ENCODE measurements at regions not wholly inside any gene's neighbourhood (a gene's known extent, or its start where the extent isn't known, plus 50 kb on each side); places are given as distances from the start of the nearest gene placed in this dataset.

GRCh38 chr9:79812099-79812498, 240.3 kb downstream of the TLE4 start:
- Histone ChIP-seq H3K9me3 (ENCODE audit: control insufficient read depth in 2 of 3, low read length in 3 of 3) (no peaks in the 10 kb centered on the region), H3K4me3 (ENCODE audit: low read length) (peak overlapping the region; percentile 27), H3K27me3 (ENCODE audit: control insufficient read depth in 2 of 2, insufficient read depth in 2 of 2, low read length in 2 of 2) (no peaks in the 10 kb centered on the region), H3K4me1 (ENCODE audit: control insufficient read depth in 2 of 2, insufficient read depth in 2 of 2, low read length in 2 of 2) (peaks cover 0 to 9% of the 10 kb centered on the region in 2 donors), H3K27ac (ENCODE audit: low read depth, low read length) (no peak overlapping the region), H3K36me3 (ENCODE audit: control insufficient read depth in 2 of 3, insufficient read depth in 3 of 3, low read length in 3 of 3) (no peaks in the 10 kb centered on the region)
- DNase-seq (no peak), ATAC-seq (no peak)
- peak overlapping the region; percentile 37 to 95 (median 83) for H3K4me3 Mint-ChIP-seq
- H3K27me3 Mint-ChIP-seq, result peaks cover 0 to 9% (median 0%) of the 10 kb centered on the region in 5 donors
- peaks cover 0 to 3% (median 0%) of the 10 kb centered on the region in 5 donors for H3K36me3 Mint-ChIP-seq
- peaks cover 17 to 46% (median 31%) of the 10 kb centered on the region in 7 donors for H3K4me1 Mint-ChIP-seq
- ChIA-PET CTCF (no interaction called here), POLR2A (no interaction called here)
- peaks cover 0 to 2% (median 0%) of the 10 kb centered on the region in 11 donors for H3K9me3 Mint-ChIP-seq
- H3K27ac Mint-ChIP-seq, result peak overlapping the region in 8 of 9 donors; percentile 35 to 83 (median 68)
- intact Hi-C loops (cut with micrococcal nuclease), result loop anchor here (5.0 kb wide), 2 partner anchors 70 to 240 kb away; partner anchors contain the start of gene TLE4 (in 1 of the 2)

GRCh38 chr9:79809931-79810330, 238.2 kb downstream of the TLE4 start:
- Histone ChIP-seq H3K4me1 (ENCODE audit: control insufficient read depth in 2 of 2, insufficient read depth in 2 of 2, low read length in 2 of 2) (peaks cover 0 to 9% of the 10 kb centered on the region in 2 donors), H3K4me3 (ENCODE audit: low read length) (no peak overlapping the region), H3K27me3 (ENCODE audit: control insufficient read depth in 2 of 2, insufficient read depth in 2 of 2, low read length in 2 of 2) (no peaks in the 10 kb centered on the region), H3K36me3 (ENCODE audit: control insufficient read depth in 2 of 3, insufficient read depth in 3 of 3, low read length in 3 of 3) (no peaks in the 10 kb centered on the region), H3K27ac (ENCODE audit: low read depth, low read length) (no peak overlapping the region), H3K9me3 (ENCODE audit: control insufficient read depth in 2 of 3, low read length in 3 of 3) (no peaks in the 10 kb centered on the region)
- DNase-seq, result no peak
- peaks cover 0 to 2% (median 0%) of the 10 kb centered on the region in 11 donors for H3K9me3 Mint-ChIP-seq
- ChIA-PET POLR2A (no interaction called here), CTCF (no interaction called here)
- intact Hi-C loops (cut with micrococcal nuclease), result loop anchor here (5.0 kb wide), 2 partner anchors 72 to 238 kb away; partner anchors contain the start of gene TLE4 (in 1 of the 2)
- H3K27me3 Mint-ChIP-seq, result peaks cover 0 to 8% (median 0%) of the 10 kb centered on the region in 5 donors
- ATAC-seq, result no peak
- H3K27ac Mint-ChIP-seq, result peak overlapping the region in 3 of 9 donors; percentile 38 to 74 (median 70)
- H3K36me3 Mint-ChIP-seq, result peaks cover 0 to 1% (median 0%) of the 10 kb centered on the region in 5 donors
- peak overlapping the region in 4 of 10 donors; percentile 33 to 48 (median 40) for H3K4me3 Mint-ChIP-seq
- H3K4me1 Mint-ChIP-seq, result peaks cover 17 to 46% (median 31%) of the 10 kb centered on the region in 7 donors

GRCh38 chr9:79809316-79809876, 237.6 kb downstream of the TLE4 start:
- Histone ChIP-seq H3K9me3 (ENCODE audit: control insufficient read depth in 2 of 3, low read length in 3 of 3) (no peaks in the 10 kb centered on the region), H3K4me3 (ENCODE audit: low read length) (no peak overlapping the region), H3K27me3 (ENCODE audit: control insufficient read depth in 2 of 2, insufficient read depth in 2 of 2, low read length in 2 of 2) (no peaks in the 10 kb centered on the region), H3K4me1 (ENCODE audit: control insufficient read depth in 2 of 2, insufficient read depth in 2 of 2, low read length in 2 of 2) (peaks cover 0 to 9% of the 10 kb centered on the region in 2 donors), H3K27ac (ENCODE audit: low read depth, low read length) (no peak overlapping the region), H3K36me3 (ENCODE audit: control insufficient read depth in 2 of 3, insufficient read depth in 3 of 3, low read length in 3 of 3) (no peaks in the 10 kb centered on the region)
- CTCF ChIA-PET, result no interaction called here
- peaks cover 17 to 46% (median 31%) of the 10 kb centered on the region in 7 donors for H3K4me1 Mint-ChIP-seq
- H3K4me3 Mint-ChIP-seq, result no peak overlapping the region
- peak overlapping the region in 2 of 9 donors; percentile 38 to 42 for H3K27ac Mint-ChIP-seq
- H3K36me3 Mint-ChIP-seq, result peaks cover 0 to 1% (median 0%) of the 10 kb centered on the region in 5 donors
- POLR2A ChIA-PET, result no interaction called here
- H3K9me3 Mint-ChIP-seq, result peaks cover 0 to 2% (median 0%) of the 10 kb centered on the region in 11 donors
- H3K27me3 Mint-ChIP-seq, result peaks cover 0 to 8% (median 0%) of the 10 kb centered on the region in 5 donors
- DNase-seq, result no peak
- intact Hi-C loops (cut with micrococcal nuclease), result no loop called here
- no peak for ATAC-seq

- intact Hi-C loops (cut with micrococcal nuclease), result no loop called here
- Mint-ChIP-seq H3K4me3 (no peak overlapping the region), H3K36me3 (peaks cover 0 to 1% (median 0%) of the 10 kb centered on the region in 5 donors), H3K4me1 (peaks cover 6 to 36% (median 21%) of the 10 kb centered on the region in 7 donors), H3K27ac (peak overlapping the region in 1 of 9 donors; percentile 41), H3K27me3 (peaks cover 0 to 6% (median 0%) of the 10 kb centered on the region in 5 donors), H3K9me3 (peaks cover 0 to 2% (median 0%) of the 10 kb centered on the region in 11 donors)
- no peaks in the 10 kb centered on the region for H3K9me3 ChIP-seq (ENCODE audit: control insufficient read depth in 2 of 3, low read length in 3 of 3)
- no peaks in the 10 kb centered on the region for H3K36me3 ChIP-seq (ENCODE audit: control insufficient read depth in 2 of 3, insufficient read depth in 3 of 3, low read length in 3 of 3)
- H3K4me3 ChIP-seq (ENCODE audit: low read length), result no peak overlapping the region
- CTCF ChIA-PET, result no interaction called here
- H3K4me1 ChIP-seq (ENCODE audit: control insufficient read depth in 2 of 2, insufficient read depth in 2 of 2, low read length in 2 of 2), result peaks cover 0 to 3% of the 10 kb centered on the region in 2 donors
- DNase-seq (no peak), ATAC-seq (no peak)
- H3K27me3 ChIP-seq (ENCODE audit: control insufficient read depth in 2 of 2, insufficient read depth in 2 of 2, low read length in 2 of 2), result no peaks in the 10 kb centered on the region
- H3K27ac ChIP-seq (ENCODE audit: low read depth, low read length), result no peak overlapping the region
- POLR2A ChIA-PET, result no interaction called here
Observed at GRCh38 chr9:79807971-79808370, 236.2 kb downstream of the TLE4 start.

GRCh38 chr9:79806086-79806485, 234.3 kb downstream of the TLE4 start:
- Mint-ChIP-seq H3K36me3 (no peaks in the 10 kb centered on the region), H3K27ac (no peak overlapping the region), H3K27me3 (peaks cover 0 to 6% (median 0%) of the 10 kb centered on the region in 5 donors), H3K4me3 (no peak overlapping the region), H3K4me1 (peaks cover 0 to 20% (median 8%) of the 10 kb centered on the region in 7 donors), H3K9me3 (peaks cover 0 to 5% (median 0%) of the 10 kb centered on the region in 11 donors)
- Histone ChIP-seq H3K27me3 (ENCODE audit: control insufficient read depth in 2 of 2, insufficient read depth in 2 of 2, low read length in 2 of 2) (no peaks in the 10 kb centered on the region), H3K9me3 (ENCODE audit: control insufficient read depth in 2 of 3, low read length in 3 of 3) (no peaks in the 10 kb centered on the region), H3K27ac (ENCODE audit: low read depth, low read length) (no peak overlapping the region), H3K4me1 (ENCODE audit: control insufficient read depth in 2 of 2, insufficient read depth in 2 of 2, low read length in 2 of 2) (peaks cover 0 to 3% of the 10 kb centered on the region in 2 donors), H3K4me3 (ENCODE audit: low read length) (no peak overlapping the region), H3K36me3 (ENCODE audit: control insufficient read depth in 2 of 3, insufficient read depth in 3 of 3, low read length in 3 of 3) (no peaks in the 10 kb centered on the region)
- ChIA-PET CTCF (no interaction called here), POLR2A (no interaction called here)
- ATAC-seq (no peak), DNase-seq (no peak)
- intact Hi-C loops (cut with micrococcal nuclease), result no loop called here

- Histone ChIP-seq H3K9me3 (ENCODE audit: control insufficient read depth in 2 of 3, low read length in 3 of 3) (no peaks in the 10 kb centered on the region), H3K27ac (ENCODE audit: low read depth, low read length) (no peak overlapping the region), H3K27me3 (ENCODE audit: control insufficient read depth in 2 of 2, insufficient read depth in 2 of 2, low read length in 2 of 2) (no peaks in the 10 kb centered on the region), H3K36me3 (ENCODE audit: control insufficient read depth in 2 of 3, insufficient read depth in 3 of 3, low read length in 3 of 3) (no peaks in the 10 kb centered on the region), H3K4me3 (ENCODE audit: low read length) (no peak overlapping the region), H3K4me1 (ENCODE audit: control insufficient read depth in 2 of 2, insufficient read depth in 2 of 2, low read length in 2 of 2) (no peaks in the 10 kb centered on the region)
- DNase-seq, result no peak
- intact Hi-C loops (cut with micrococcal nuclease), result no loop called here
- Mint-ChIP-seq H3K27me3 (no peaks in the 10 kb centered on the region), H3K9me3 (peaks cover 0 to 5% (median 0%) of the 10 kb centered on the region in 11 donors), H3K36me3 (no peaks in the 10 kb centered on the region), H3K4me3 (no peak overlapping the region), H3K27ac (no peak overlapping the region), H3K4me1 (no peaks in the 10 kb centered on the region)
- no peak for ATAC-seq
- CTCF ChIA-PET, result no interaction called here
- POLR2A ChIA-PET, result no interaction called here
Observed at GRCh38 chr9:79801459-79801858, 229.7 kb downstream of the TLE4 start.

GRCh38 chr9:79800578-79800977, 228.8 kb downstream of the TLE4 start:
- no peaks in the 10 kb centered on the region for H3K4me1 Mint-ChIP-seq
- no peak overlapping the region for H3K27ac ChIP-seq (ENCODE audit: low read depth, low read length)
- no peaks in the 10 kb centered on the region for H3K4me1 ChIP-seq (ENCODE audit: control insufficient read depth in 2 of 2, insufficient read depth in 2 of 2, low read length in 2 of 2)
- no peaks in the 10 kb centered on the region for H3K9me3 ChIP-seq (ENCODE audit: control insufficient read depth in 2 of 3, low read length in 3 of 3)
- H3K27me3 ChIP-seq (ENCODE audit: control insufficient read depth in 2 of 2, insufficient read depth in 2 of 2, low read length in 2 of 2), result no peaks in the 10 kb centered on the region
- no peak overlapping the region for H3K4me3 ChIP-seq (ENCODE audit: low read length)
- no peaks in the 10 kb centered on the region for H3K27me3 Mint-ChIP-seq
- no peaks in the 10 kb centered on the region for H3K36me3 Mint-ChIP-seq
- ATAC-seq, result no peak
- H3K36me3 ChIP-seq (ENCODE audit: control insufficient read depth in 2 of 3, insufficient read depth in 3 of 3, low read length in 3 of 3), result no peaks in the 10 kb centered on the region
- no peak for DNase-seq
- peaks cover 0 to 5% (median 0%) of the 10 kb centered on the region in 11 donors for H3K9me3 Mint-ChIP-seq
- no peak overlapping the region for H3K27ac Mint-ChIP-seq
- intact Hi-C loops (cut with micrococcal nuclease), result no loop called here
- ChIA-PET CTCF (no interaction called here), POLR2A (no interaction called here)
- H3K4me3 Mint-ChIP-seq, result no peak overlapping the region

Measured in naive thymus-derived CD4-positive, alpha-beta T cell (primary cell).